SU-DHL-6 (cell line): ENCODE measurements at regions not wholly inside any gene's neighbourhood (a gene's known extent, or its start where the extent isn't known, plus 50 kb on each side); places are given as distances from the start of the nearest gene placed in this dataset.

Source experiments
- H2AFZ ChIP-seq: fragments of 200-600 bp; sonication (generic); 2 replicates; pipeline ENCODE4 v1.6.1; 2014; ENCODE audit warnings: low read depth, mild to moderate bottlenecking, moderate library complexity, mixed read lengths, antibody characterized with exemption, low read length; ENCODE audit not compliant: severe bottlenecking
- H3F3A ChIP-seq: fragments of 200-600 bp; shearing (Covaris generic); 2 replicates; pipeline ENCODE4 v1.6.0; 2016; ENCODE audit warnings: antibody characterized with exemption, mild to moderate bottlenecking; ENCODE audit not compliant: insufficient read depth
- H3K27ac ChIP-seq: fragments of 200-600 bp; sonication (generic); 2 replicates; pipeline ENCODE4 v1.5.1; 2016; ENCODE audit warnings: low read depth, mild to moderate bottlenecking, low read length, moderate library complexity, mixed read lengths
- H3K27me3 ChIP-seq: fragments of 200-600 bp; sonication (generic), shearing (Covaris generic); 2 replicates; pipeline ENCODE4 v1.6.0; 2014; ENCODE audit warnings: mild to moderate bottlenecking, low read length
- H3K36me3 ChIP-seq: fragments of 200-600 bp; sonication (generic); 2 replicates; pipeline ENCODE4 v1.6.1; 2014; ENCODE audit warnings: mild to moderate bottlenecking, low read length, mixed read lengths
- H3K4me2 ChIP-seq: fragments of 300-600, 200-600 bp; shearing (Covaris generic), sonication (generic); 2 replicates; pipeline ENCODE4 v1.6.0; 2014; ENCODE audit warnings: low read length, low read depth, mild to moderate bottlenecking; ENCODE audit not compliant: poor library complexity, severe bottlenecking
- H3K4me3 ChIP-seq: fragments of 200-600 bp; sonication (generic); 2 replicates; pipeline ENCODE4 v1.5.1; 2014; ENCODE audit warnings: antibody characterized with exemption, low read length, mild to moderate bottlenecking, mixed read lengths; ENCODE audit not compliant: insufficient read depth, poor library complexity, severe bottlenecking
- H3K79me2 ChIP-seq: fragments of 200-600 bp; sonication (generic); 2 replicates; pipeline ENCODE4 v1.6.1; 2014; ENCODE audit warnings: mild to moderate bottlenecking, low read length, moderate library complexity; ENCODE audit not compliant: insufficient read depth
- H3K9ac ChIP-seq: fragments of 200-600 bp; sonication (generic); 2 replicates; pipeline ENCODE4 v1.7.0; 2014; ENCODE audit warnings: mild to moderate bottlenecking, low read length
- H3K9me2 ChIP-seq: fragments of 200-600 bp; sonication (generic); replicated peaks from 2 replicates; pipeline ENCODE4 v1.6.1; 2014; ENCODE audit warnings: low read length; ENCODE audit not compliant: insufficient read depth
- H3K9me3 ChIP-seq: fragments of 200-600 bp; sonication (generic); 2 replicates; pipeline ENCODE4 v1.6.1; 2014; ENCODE audit warnings: low read length, mixed read lengths; ENCODE audit not compliant: insufficient read depth
- H4K20me1 ChIP-seq: fragments of 200-600 bp; sonication (generic); 2 replicates; pipeline ENCODE4 v1.6.1; 2014; ENCODE audit warnings: low read depth, mild to moderate bottlenecking, antibody characterized with exemption, low read length, moderate library complexity, mixed read lengths
- CTCF ChIP-seq: fragments of 200-600 bp; sonication (generic); IDR thresholded peaks from one replicate; pipeline ENCODE4 v1.5.1; 2017; ENCODE audit warnings: antibody characterized with exemption, mild to moderate bottlenecking, low read length, moderate library complexity; ENCODE audit not compliant: insufficient read depth, poor library complexity, severe bottlenecking
- EZH2phosphoT487 ChIP-seq: fragments of 200-600 bp; sonication (generic), shearing (Covaris generic); conservative IDR thresholded peaks from 2 replicates; pipeline ENCODE4 v1.6.1; 2018; ENCODE audit warnings: mild to moderate bottlenecking, antibody characterized with exemption, low read length, moderate library complexity, mixed read lengths

GRCh38 chrX:20530406-20530921 lies 263.8 kb upstream of the RPS6KA3 start:
- TF ChIP-seq CTCF: peak; percentile 46
- no peak for TF ChIP-seq EZH2phosphoT487
- Histone ChIP-seq H3K9me2 (no peaks in the 10 kb centered on the region), H3K27me3 (no peaks in the 10 kb centered on the region), H3K9me3 (no peaks in the 10 kb centered on the region), H3K27ac (no peak overlapping the region), H3K4me2 (no peak overlapping the region), H3K4me3 (no peak overlapping the region), H3K36me3 (no peaks in the 10 kb centered on the region), H3F3A (no peaks in the 10 kb centered on the region), H4K20me1 (no peaks in the 10 kb centered on the region), H3K9ac (no peak overlapping the region), H3K79me2 (no peaks in the 10 kb centered on the region), H2AFZ (no peak overlapping the region)

- H3K27ac ChIP-seq: no peak overlapping the region
- no peaks in the 10 kb centered on the region for H3K9me3 ChIP-seq
- no peak overlapping the region for H3K4me3 ChIP-seq
- H3F3A ChIP-seq: no peaks in the 10 kb centered on the region
- H3K9ac ChIP-seq: no peak overlapping the region
- H3K4me2 ChIP-seq: no peak overlapping the region
- no peaks in the 10 kb centered on the region for H3K79me2 ChIP-seq
- H4K20me1 ChIP-seq: no peaks in the 10 kb centered on the region
- H3K9me2 ChIP-seq: no peaks in the 10 kb centered on the region
- H3K27me3 ChIP-seq: no peaks in the 10 kb centered on the region
- no peaks in the 10 kb centered on the region for H3K36me3 ChIP-seq
- TF ChIP-seq CTCF: no peak
- TF ChIP-seq EZH2phosphoT487: no peak
- no peak overlapping the region for H2AFZ ChIP-seq
Measured at GRCh38 chrX:20529711-20530110, 263.0 kb upstream of the RPS6KA3 start.

- H3F3A ChIP-seq: no peaks in the 10 kb centered on the region
- H3K9me2 ChIP-seq: no peaks in the 10 kb centered on the region
- H3K27me3 ChIP-seq: no peaks in the 10 kb centered on the region
- H4K20me1 ChIP-seq: no peaks in the 10 kb centered on the region
- no peak overlapping the region for H2AFZ ChIP-seq
- no peak overlapping the region for H3K4me3 ChIP-seq
- no peaks in the 10 kb centered on the region for H3K36me3 ChIP-seq
- H3K79me2 ChIP-seq: no peaks in the 10 kb centered on the region
- H3K27ac ChIP-seq: no peak overlapping the region
- no peak overlapping the region for H3K9ac ChIP-seq
- no peaks in the 10 kb centered on the region for H3K9me3 ChIP-seq
- H3K4me2 ChIP-seq: no peak overlapping the region
- TF ChIP-seq EZH2phosphoT487 (no peak), CTCF (no peak)
Measured at GRCh38 chrX:20529301-20529700, 262.6 kb upstream of the RPS6KA3 start.

- Histone ChIP-seq H3K9me2 (no peaks in the 10 kb centered on the region), H3K27ac (no peak overlapping the region), H4K20me1 (no peaks in the 10 kb centered on the region), H3K4me3 (no peak overlapping the region), H3F3A (no peaks in the 10 kb centered on the region), H3K27me3 (no peaks in the 10 kb centered on the region), H3K9me3 (no peaks in the 10 kb centered on the region), H3K9ac (no peak overlapping the region), H3K36me3 (no peaks in the 10 kb centered on the region), H3K79me2 (no peaks in the 10 kb centered on the region), H3K4me2 (no peak overlapping the region), H2AFZ (no peak overlapping the region)
- no peak for TF ChIP-seq CTCF
- TF ChIP-seq EZH2phosphoT487: no peak
Measured at GRCh38 chrX:20527558-20528011, 260.9 kb upstream of the RPS6KA3 start.
